Astrocyte (in vitro differentiated cells and primary cell): ENCODE measurements at regions not wholly inside any gene's neighbourhood (a gene's known extent, or its start where the extent isn't known, plus 50 kb on each side); places are given as distances from the start of the nearest gene placed in this dataset.
"Not testable (repeated sequence)": the region's sequence is repeated elsewhere in the genome, so short reads cannot be mapped to it uniquely, and the experiment has no call there.

ENCODE experiments used
- CTCF ChIP-seq: IDR thresholded peaks from 2 replicates; pipeline ENCODE4 v1.5.1; 2011; ENCODE audit warnings: low read depth, mild to moderate bottlenecking, inconsistent platforms, low read length, moderate library complexity; ENCODE audit not compliant: insufficient read depth
- EZH2 ChIP-seq: IDR thresholded peaks from 2 replicates; pipeline ENCODE4 v1.6.1; 2012; ENCODE audit warnings: mild to moderate bottlenecking, low read length, inconsistent platforms; ENCODE audit not compliant: insufficient read depth

- TF ChIP-seq EZH2, CTCF: not testable (repeated sequence)
These were observed 532.1 kb downstream of the FOXD4L4 start for GRCh38 chr9:66269024-66269423.
